ENCODE measurements at regions not wholly inside any gene's neighbourhood (a gene's known extent, or its start where the extent isn't known, plus 50 kb on each side); places are given as distances from the start of the nearest gene placed in this dataset.

- Histone ChIP-seq H3K9me3 (no peaks in the 10 kb centered on the region), H3K4me1 (no peaks in the 10 kb centered on the region), H3K27ac (no peak overlapping the region), H3K36me3 (no peaks in the 10 kb centered on the region), H3K4me3 (no peak overlapping the region), H3K27me3 (no peaks in the 10 kb centered on the region)
- no peak for TF ChIP-seq POLR2A (IDR thresholded peaks at IDR 0.05)
- TF ChIP-seq CTCF (IDR thresholded peaks at IDR 0.05) = no peak
- no peak for DNase-seq
- intact Hi-C loops (cut with DNase I; ENCODE audit: low total_unique reads) = no loop called here
Observed at GRCh38 chr4:45668128-45668527, 455.7 kb downstream of the GABRG1 start.

GRCh38 chr4:45663628-45664081 is 460.2 kb downstream of the GABRG1 start:
- intact Hi-C loops (cut with DNase I; ENCODE audit: low total_unique reads) = no loop called here
- DNase-seq = no peak
- no peak overlapping the region for H3K4me3 ChIP-seq
- H3K27ac ChIP-seq = no peak overlapping the region
- no peaks in the 10 kb centered on the region for H3K36me3 ChIP-seq
- H3K27me3 ChIP-seq = no peaks in the 10 kb centered on the region
- H3K4me1 ChIP-seq = no peaks in the 10 kb centered on the region
- H3K9me3 ChIP-seq = no peaks in the 10 kb centered on the region
- TF ChIP-seq CTCF (IDR thresholded peaks at IDR 0.05) = no peak

- no peak for DNase-seq
- H3K36me3 ChIP-seq = no peaks in the 10 kb centered on the region
- no peaks in the 10 kb centered on the region for H3K9me3 ChIP-seq
- H3K27ac ChIP-seq = no peak overlapping the region
- H3K4me1 ChIP-seq = no peaks in the 10 kb centered on the region
- no peaks in the 10 kb centered on the region for H3K27me3 ChIP-seq
- TF ChIP-seq CTCF (IDR thresholded peaks at IDR 0.05) (no peak), POLR2A (IDR thresholded peaks at IDR 0.05) (no peak)
- intact Hi-C loops (cut with DNase I; ENCODE audit: low total_unique reads) = no loop called here
- H3K4me3 ChIP-seq = no peak overlapping the region
Observed at GRCh38 chr4:45663003-45663402, 460.9 kb downstream of the GABRG1 start.

- no peak for DNase-seq
- Histone ChIP-seq H3K36me3 (no peaks in the 10 kb centered on the region), H3K27me3 (no peaks in the 10 kb centered on the region), H3K9me3 (no peaks in the 10 kb centered on the region), H3K4me1 (no peaks in the 10 kb centered on the region), H3K27ac (no peak overlapping the region), H3K4me3 (no peak overlapping the region)
- intact Hi-C loops (cut with DNase I; ENCODE audit: low total_unique reads) = no loop called here
- TF ChIP-seq CTCF (IDR thresholded peaks at IDR 0.05) = no peak
- TF ChIP-seq POLR2A (IDR thresholded peaks at IDR 0.05) = no peak
Observed at GRCh38 chr4:45661893-45662292, 462.0 kb downstream of the GABRG1 start.

- intact Hi-C loops (cut with DNase I; ENCODE audit: low total_unique reads) = no loop called here
- no peaks in the 10 kb centered on the region for H3K36me3 ChIP-seq
- H3K4me1 ChIP-seq = no peaks in the 10 kb centered on the region
- no peak overlapping the region for H3K27ac ChIP-seq
- H3K9me3 ChIP-seq = no peaks in the 10 kb centered on the region
- H3K27me3 ChIP-seq = no peaks in the 10 kb centered on the region
- no peak overlapping the region for H3K4me3 ChIP-seq
- no peak for DNase-seq
- TF ChIP-seq CTCF (IDR thresholded peaks at IDR 0.05) (no peak), POLR2A (IDR thresholded peaks at IDR 0.05) (no peak)
Observed at GRCh38 chr4:45650545-45650944, 473.3 kb downstream of the GABRG1 start.

Measured in uterus (tissue), 3 donors.